Kidney capillary endothelial cell (primary cell): ENCODE measurements at regions not wholly inside any gene's neighbourhood (a gene's known extent, or its start where the extent isn't known, plus 50 kb on each side); places are given as distances from the start of the nearest gene placed in this dataset.

Experiments used
- DNase-seq: peaks from one replicate; pipeline ENCODE4 v3.0.0-alpha.2; 2018; ENCODE audit warnings: low spot score

DNA sequence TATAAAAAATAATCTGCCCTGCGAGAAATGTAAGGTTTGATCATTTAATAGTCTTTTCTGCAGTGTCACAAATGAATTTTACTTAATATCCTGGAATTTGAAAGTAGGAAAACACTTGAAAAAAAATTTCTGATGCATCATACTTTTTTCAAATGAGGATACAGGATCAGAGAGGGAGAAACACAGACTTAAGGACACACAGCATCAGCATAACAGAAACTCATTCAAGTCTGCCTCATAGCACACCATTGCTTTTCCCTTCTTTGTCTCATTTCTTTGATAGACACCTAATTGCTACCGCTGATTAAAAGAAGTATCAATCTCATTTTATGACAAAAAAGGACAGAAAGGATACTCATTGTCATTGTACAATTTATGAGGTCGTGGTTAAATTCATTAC, 319.0 kb downstream of the TMEM114 start:
- no peak for DNase-seq

- DNase-seq = no peak
These were observed 328.0 kb downstream of the TMEM114 start for GRCh38 chr16:8262299-8262698.

- DNase-seq = no peak
These were observed 330.2 kb downstream of the TMEM114 start for GRCh38 chr16:8260140-8260539.

GRCh38 chr16:8258523-8258922, 331.8 kb downstream of the TMEM114 start:
- DNase-seq = no peak

DNA sequence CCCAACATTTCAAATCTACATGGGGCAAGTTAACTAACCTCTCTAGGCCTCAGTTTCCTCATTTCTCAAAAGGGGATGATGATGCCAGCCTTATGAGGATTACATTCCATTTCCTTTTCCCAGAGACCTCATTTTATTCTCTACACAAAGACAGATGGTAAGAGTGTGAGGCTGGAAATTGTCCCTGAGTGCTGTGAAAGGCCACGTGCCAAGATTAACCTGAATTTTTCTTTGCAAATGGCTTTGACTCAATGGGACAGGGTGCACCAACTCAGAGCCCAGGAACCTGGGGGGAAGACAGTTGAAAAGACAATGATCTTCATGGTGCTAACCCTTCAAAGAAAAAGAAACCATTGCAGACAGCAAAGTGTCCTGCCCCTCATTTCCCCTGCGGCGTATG, 332.8 kb downstream of the TMEM114 start:
- no peak for DNase-seq

DNA sequence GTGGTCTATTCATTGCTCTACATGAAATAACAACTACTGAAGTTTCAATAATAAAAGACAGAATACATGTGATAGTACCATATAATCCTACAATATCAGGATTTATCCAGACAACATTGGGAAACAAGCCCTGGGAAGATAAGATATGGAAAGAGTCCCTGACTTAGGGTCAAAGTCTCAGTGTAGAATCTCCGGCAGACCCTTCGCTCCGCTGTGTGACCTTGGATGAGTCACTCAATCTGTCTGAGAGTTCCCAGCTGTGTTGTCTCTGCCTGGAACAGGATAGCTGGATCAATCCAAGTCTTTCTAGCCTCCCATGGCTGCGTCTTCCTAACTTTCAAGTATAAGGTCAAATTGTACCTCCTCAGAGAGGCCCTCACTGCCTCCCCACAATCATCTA, 335.9 kb downstream of the TMEM114 start:
- no peak for DNase-seq

- no peak for DNase-seq
These were observed 336.6 kb downstream of the TMEM114 start for GRCh38 chr16:8253718-8254117.

GRCh38 chr16:8251727-8252126, 338.6 kb downstream of the TMEM114 start:
- no peak for DNase-seq

DNA sequence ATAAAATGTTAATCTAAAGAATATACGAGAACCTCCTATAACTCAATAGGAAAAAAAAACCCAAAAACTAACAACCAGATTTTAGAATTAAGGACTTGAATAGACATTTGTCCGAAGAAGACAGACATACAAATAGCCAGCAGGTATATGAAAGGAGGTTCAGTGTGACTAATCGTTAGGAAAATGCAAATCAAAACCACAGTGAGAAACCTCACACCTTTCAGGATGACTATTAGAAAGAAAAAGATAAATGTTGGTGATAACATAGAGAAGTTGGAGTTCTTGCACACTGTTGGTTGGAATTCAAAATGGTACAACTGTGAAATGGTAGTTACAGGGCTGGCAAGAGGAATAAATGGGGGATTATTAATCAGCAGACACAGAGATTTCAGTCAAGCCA, 339.0 kb downstream of the TMEM114 start:
- no peak for DNase-seq

DNA sequence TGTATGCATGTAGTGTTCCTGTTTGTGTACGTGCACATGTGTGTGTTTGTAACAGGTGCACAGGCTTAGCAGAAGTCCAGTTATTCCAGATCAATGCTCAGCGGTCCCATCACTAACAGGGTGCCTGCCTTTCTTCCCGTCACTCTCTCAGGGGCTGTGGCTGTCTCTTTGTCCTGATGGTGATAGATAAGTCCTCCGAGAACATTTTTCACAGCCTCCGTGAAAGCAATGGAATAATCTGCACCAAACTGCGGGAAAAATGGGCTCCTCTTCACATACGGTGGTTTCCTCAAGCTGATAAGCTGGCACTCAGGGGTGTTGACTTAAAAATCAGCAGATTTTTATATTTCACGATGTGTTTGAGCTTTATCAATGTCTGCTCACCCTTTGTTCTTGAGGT, 342.3 kb downstream of the TMEM114 start:
- no peak for DNase-seq

- no peak for DNase-seq
These were observed 346.3 kb downstream of the TMEM114 start for GRCh38 chr16:8243981-8244380.

DNA sequence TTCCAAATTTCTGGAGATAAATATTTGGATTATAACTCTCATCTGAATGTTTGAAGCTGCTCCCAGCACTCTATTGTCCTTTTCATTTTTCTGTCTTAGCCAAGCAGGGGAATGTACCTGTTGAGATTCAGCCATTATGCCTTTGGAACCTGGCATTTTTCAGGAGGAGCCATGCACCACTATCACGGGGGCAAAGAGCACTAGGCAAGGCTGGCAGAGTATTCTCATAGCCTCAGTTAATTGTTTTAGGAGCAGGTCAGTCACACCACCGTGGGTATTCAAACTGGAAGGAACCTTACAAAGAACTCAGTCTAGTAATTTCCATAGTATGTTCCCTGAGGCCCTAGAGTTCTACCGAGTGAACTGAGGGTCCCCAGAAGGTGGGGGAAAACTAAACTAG, 348.9 kb downstream of the TMEM114 start:
- no peak for DNase-seq

- DNase-seq = no peak
These were observed 350.9 kb downstream of the TMEM114 start for GRCh38 chr16:8239443-8239842.

DNA sequence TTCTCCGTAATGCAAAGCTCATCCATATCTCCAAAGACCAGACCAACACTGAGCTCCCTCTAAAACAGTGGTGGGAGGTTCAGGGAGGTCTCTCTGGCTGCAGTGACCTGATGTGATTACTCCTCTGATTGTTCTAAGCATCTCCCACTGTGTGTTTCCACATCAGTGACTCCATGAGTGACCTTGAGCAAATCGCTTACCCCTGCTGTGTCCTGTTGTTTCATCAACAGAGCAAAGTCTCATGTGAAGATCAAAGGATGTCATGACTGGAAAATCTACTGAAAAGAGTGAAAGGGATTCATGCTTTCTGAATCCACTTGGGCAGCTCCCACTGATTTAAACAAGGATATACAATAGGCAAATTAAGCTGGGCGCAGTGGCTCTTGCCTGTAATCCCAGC, 352.9 kb downstream of the TMEM114 start:
- no peak for DNase-seq

DNA sequence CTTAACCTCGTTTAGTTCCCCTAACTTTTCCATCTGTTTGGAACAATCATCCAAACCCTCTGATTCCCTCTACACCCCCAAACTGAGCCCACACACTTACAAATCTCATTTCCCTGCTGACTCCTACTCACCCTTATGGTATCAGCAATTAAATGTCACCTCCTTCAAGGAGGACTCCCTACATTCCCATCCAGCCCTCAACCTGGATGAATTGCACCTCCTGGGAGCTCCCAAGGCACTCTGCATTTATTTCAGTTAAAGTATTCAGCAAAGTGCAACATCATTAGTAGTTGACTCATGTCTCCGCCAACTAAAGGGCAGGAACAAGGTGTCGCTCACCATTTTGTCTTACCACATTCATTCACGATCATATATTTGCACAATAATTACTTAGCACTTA, 353.5 kb downstream of the TMEM114 start:
- DNase-seq = no peak

GRCh38 chr16:8230497-8230896, 359.8 kb downstream of the TMEM114 start:
- no peak for DNase-seq

- no peak for DNase-seq
These were observed 361.2 kb downstream of the TMEM114 start for GRCh38 chr16:8229011-8229520.

- DNase-seq = no peak
These were observed 373.1 kb downstream of the TMEM114 start for GRCh38 chr16:8217201-8217600.

DNA sequence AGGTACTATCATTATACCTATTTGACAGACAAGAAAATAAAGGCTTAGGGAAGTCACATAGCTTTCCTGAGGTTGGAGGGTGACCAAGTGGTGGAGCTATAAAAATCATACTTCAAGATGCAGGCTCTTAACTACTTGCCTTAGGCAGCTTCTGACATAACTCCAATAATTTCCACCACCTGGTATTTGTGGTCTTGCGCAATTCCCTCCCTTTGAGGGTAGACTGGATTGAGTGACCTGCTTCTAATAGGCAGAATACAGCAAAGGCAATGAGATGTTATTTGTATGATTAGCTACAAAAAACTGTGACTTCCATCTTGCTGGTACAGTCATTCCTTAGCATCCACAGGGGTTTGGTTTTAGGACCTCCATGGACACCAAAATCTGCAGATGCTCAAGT, 385.5 kb downstream of the TMEM114 start:
- no peak for DNase-seq

DNA sequence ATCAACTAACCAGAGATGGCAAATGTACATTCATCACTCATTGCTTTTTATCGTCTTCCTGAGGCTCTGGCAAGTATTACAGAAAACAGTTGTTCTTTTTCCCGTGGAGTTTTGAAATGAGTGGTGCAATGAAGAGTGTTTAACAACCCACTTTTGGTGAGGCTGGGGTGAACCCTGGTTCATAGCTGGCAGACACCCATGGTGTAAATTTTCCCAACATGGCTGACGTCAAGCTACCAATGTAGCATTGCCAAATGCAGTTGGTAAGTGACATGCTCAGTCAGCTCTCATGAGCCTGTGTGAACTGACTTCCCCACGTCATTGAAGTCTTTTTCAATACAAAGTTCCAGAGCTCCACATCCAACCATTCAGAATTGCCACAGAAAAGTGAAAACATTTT, 386.2 kb downstream of the TMEM114 start:
- no peak for DNase-seq

GRCh38 chr16:8203101-8203500, 387.2 kb downstream of the TMEM114 start:
- DNase-seq = no peak

DNA sequence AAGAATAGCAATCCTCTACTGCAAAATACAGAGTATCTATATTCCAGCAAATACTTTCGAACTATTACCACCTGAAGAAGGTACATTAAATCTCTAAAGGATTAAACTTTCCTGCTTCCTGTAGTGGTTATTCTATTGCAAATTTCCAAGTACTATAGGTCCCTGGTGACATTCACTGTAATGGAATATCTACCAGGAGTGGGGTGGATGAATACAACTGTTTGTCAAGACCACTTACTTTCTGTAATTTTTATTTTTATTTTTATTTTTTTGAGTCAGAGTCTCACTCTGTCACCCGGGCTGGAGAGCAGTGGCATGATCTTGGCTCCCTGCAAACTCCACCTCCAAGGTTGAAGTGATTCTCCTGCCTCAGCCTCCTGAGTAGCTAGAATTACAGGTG, 389.5 kb downstream of the TMEM114 start:
- DNase-seq = no peak

- DNase-seq = no peak
These were observed 390.9 kb downstream of the TMEM114 start for GRCh38 chr16:8199390-8199789.

DNA sequence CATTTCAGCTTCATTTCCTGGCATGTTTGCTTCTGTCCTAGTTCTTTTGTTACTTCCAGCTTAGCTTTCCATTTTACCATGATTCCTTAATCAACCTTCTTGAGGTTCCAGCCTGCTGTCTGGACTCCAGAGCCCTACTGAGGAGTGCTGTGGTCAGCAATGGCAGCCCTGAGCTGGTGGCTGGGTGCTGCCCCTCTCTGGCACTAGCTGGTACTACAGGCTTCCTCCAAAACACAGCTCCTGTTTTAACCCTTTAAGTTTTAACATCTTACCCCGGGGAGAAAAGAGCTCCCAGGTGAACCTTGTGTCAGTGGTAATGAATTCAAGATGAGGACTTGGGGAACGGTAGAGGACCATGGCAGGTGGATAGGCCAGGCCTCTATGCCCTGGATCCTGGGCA, 395.5 kb downstream of the TMEM114 start:
- no peak for DNase-seq

DNA sequence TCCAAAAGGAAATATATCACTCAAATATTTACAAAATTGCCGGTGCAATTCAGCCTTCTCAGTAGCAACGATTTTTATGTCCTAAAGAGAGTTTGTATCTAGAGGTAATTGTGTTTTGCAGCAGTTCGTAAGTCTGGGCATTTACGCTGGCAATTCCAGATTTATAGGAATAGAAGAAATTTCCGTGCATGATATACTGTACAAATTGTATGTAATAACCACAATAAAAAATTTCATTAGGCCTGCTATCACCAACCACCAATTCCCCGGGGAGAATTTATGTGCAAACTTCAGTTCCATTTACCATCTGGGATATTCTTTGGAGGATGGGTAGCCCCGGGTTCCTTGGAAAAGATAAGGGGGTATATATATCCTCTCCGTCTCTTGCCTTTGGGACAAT, 401.5 kb downstream of the TMEM114 start:
- no peak for DNase-seq
